Tibial nerve (tissue), 3 donors: ENCODE measurements at regions not wholly inside any gene's neighbourhood (a gene's known extent, or its start where the extent isn't known, plus 50 kb on each side); places are given as distances from the start of the nearest gene placed in this dataset.

ENCODE experiments used
- POLR2A ChIP-seq, 2 donors: fragments of 450-650 bp; IDR thresholded peaks; one replicate each; pipeline ENCODE4 v1.6.1; 2017; ENCODE audit warnings: antibody characterized with exemption in 2 of 2, mild to moderate bottlenecking in 2 of 2, moderate library complexity in 2 of 2
- TF ChIP-seq, protein P1 (sequence below), 5 experiments: fragments of 200-600 bp in 3 of 5; fragments of 450-650 bp in 2 of 5; sonication (generic) in 3 of 5; IDR thresholded peaks; one replicate each; pipeline ENCODE4 v1.5.1; 2016 to 2019; ENCODE audit warnings: antibody characterized with exemption in 5 of 5, mild to moderate bottlenecking in 3 of 5, moderate library complexity in 2 of 5

DNA sequence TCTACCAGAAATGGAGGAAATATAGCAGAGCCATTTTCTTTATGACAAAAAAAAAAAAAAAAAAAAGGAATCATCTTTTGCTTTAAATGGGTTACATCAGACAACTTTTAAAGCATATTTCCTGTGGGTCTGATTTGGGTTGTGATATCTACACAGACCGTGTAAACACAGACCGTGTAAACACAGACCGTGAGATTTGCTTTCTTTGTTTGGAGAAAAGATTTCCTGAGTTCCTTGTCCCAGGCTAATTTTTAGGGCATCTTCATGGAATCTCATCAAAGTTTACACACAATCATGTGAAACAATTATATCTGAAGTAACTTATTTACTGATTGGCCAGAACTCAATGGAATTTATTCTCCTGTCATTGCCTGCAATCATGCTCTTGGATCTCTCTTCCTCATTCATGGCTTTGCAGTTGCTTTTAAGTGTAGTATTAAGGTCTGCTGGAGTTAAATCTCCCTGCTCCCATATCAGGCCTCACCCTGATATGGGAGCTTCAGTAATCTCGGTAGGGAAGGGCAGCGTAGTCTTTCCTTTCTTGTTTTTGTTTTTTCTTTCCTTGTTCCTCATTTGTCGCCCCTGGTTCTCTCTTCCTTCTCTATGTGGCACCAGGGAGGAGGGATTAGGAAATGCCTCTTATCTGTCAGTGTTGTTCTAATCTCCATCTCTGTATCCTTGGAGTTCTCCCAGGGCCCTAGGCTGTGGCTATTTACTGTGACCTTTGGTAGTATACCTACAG, 248.6 kb upstream of the JADE1 start:
- TF ChIP-seq, protein P1, sequence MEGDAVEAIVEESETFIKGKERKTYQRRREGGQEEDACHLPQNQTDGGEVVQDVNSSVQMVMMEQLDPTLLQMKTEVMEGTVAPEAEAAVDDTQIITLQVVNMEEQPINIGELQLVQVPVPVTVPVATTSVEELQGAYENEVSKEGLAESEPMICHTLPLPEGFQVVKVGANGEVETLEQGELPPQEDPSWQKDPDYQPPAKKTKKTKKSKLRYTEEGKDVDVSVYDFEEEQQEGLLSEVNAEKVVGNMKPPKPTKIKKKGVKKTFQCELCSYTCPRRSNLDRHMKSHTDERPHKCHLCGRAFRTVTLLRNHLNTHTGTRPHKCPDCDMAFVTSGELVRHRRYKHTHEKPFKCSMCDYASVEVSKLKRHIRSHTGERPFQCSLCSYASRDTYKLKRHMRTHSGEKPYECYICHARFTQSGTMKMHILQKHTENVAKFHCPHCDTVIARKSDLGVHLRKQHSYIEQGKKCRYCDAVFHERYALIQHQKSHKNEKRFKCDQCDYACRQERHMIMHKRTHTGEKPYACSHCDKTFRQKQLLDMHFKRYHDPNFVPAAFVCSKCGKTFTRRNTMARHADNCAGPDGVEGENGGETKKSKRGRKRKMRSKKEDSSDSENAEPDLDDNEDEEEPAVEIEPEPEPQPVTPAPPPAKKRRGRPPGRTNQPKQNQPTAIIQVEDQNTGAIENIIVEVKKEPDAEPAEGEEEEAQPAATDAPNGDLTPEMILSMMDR (IDR thresholded peaks at IDR 0.05): no peak
- TF ChIP-seq POLR2A (IDR thresholded peaks at IDR 0.05): no peak
